DOHH2 (cell line): ENCODE measurements at regions not wholly inside any gene's neighbourhood (a gene's known extent, or its start where the extent isn't known, plus 50 kb on each side); places are given as distances from the start of the nearest gene placed in this dataset.

Source experiments
- CTCF ChIP-seq: fragments of 200-600 bp; sonication (generic); IDR thresholded peaks from one replicate; pipeline ENCODE4 v1.5.1; 2014; ENCODE audit warnings: antibody characterized with exemption, mild to moderate bottlenecking, low read depth, low read length; ENCODE audit not compliant: poor library complexity, severe bottlenecking
- EZH2phosphoT487 ChIP-seq: fragments of 200-600 bp; sonication (generic); IDR thresholded peaks from 2 replicates; pipeline ENCODE4 v1.6.1; 2017; ENCODE audit warnings: borderline replicate concordance, mild to moderate bottlenecking, antibody characterized with exemption, low read length, moderate library complexity, mixed read lengths

- TF ChIP-seq CTCF (no peak), EZH2phosphoT487 (no peak)
Observed at GRCh38 chr9:759541-759940, 82.0 kb upstream of the DMRT1 start.
